Sigmoid colon (tissue), 4 donors: ENCODE measurements at regions not wholly inside any gene's neighbourhood (a gene's known extent, or its start where the extent isn't known, plus 50 kb on each side); places are given as distances from the start of the nearest gene placed in this dataset.

Experiments
- POLR2A ChIP-seq, 2 donors: fragments of 450-650 bp; IDR thresholded peaks; one replicate each; pipeline ENCODE4 v1.6.1; 2016; ENCODE audit warnings: antibody characterized with exemption in 2 of 2, mild to moderate bottlenecking in 2 of 2, moderate library complexity in 2 of 2
- POLR2AphosphoS5 ChIP-seq, 4 donors: sonication (generic); formaldehyde crosslinking; IDR thresholded peaks; one replicate each; pipeline ENCODE4 v1.6.1; 2017; ENCODE audit warnings: antibody characterized with exemption in 4 of 4
- TF ChIP-seq, protein P1 (sequence below), 4 experiments: fragments of 450-650 bp in 3 of 4; fragments of 200-600 bp in 1 of 4; IDR thresholded peaks; one replicate each; pipeline ENCODE4 v1.5.1; 2016 to 2019; ENCODE audit warnings: antibody characterized with exemption in 4 of 4, mild to moderate bottlenecking in 3 of 4, moderate library complexity in 2 of 4

DNA sequence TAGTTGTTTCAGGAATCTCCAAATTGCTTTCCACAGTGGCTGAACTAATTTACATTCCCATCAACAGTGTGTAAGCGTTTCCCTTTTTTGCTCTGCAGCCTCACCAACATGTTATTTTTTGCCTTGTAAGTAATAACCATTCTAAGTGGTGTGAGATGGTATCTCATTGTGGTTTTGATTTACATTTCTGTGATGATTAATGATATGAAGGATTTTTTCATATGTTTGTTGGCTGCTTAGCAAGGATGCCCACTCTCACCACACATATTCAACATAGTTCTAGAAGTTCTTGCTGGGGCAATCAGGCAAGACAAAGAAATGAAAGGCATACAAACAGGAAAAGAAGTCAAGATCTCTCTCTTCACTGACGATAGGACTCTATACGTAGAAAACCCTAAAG lies 472.4 kb downstream of the ZNF674 start:
- TF ChIP-seq, protein P1, sequence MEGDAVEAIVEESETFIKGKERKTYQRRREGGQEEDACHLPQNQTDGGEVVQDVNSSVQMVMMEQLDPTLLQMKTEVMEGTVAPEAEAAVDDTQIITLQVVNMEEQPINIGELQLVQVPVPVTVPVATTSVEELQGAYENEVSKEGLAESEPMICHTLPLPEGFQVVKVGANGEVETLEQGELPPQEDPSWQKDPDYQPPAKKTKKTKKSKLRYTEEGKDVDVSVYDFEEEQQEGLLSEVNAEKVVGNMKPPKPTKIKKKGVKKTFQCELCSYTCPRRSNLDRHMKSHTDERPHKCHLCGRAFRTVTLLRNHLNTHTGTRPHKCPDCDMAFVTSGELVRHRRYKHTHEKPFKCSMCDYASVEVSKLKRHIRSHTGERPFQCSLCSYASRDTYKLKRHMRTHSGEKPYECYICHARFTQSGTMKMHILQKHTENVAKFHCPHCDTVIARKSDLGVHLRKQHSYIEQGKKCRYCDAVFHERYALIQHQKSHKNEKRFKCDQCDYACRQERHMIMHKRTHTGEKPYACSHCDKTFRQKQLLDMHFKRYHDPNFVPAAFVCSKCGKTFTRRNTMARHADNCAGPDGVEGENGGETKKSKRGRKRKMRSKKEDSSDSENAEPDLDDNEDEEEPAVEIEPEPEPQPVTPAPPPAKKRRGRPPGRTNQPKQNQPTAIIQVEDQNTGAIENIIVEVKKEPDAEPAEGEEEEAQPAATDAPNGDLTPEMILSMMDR (IDR thresholded peaks at IDR 0.05) = no peak
- no peak for TF ChIP-seq POLR2AphosphoS5 (IDR thresholded peaks at IDR 0.05)
- no peak for TF ChIP-seq POLR2A (IDR thresholded peaks at IDR 0.05)
